K562 (cell line): ENCODE measurements at regions not wholly inside any gene's neighbourhood (a gene's known extent, or its start where the extent isn't known, plus 50 kb on each side); places are given as distances from the start of the nearest gene placed in this dataset.

Experiments used
- ATF2 ChIP-seq: sonication (generic); formaldehyde crosslinking; IDR thresholded peaks from 2 replicates; pipeline ENCODE4 v1.8.1; 2022; ENCODE audit warnings: missing genetic modification reagents
- CEBPG ChIP-seq, 3 experiments: fragments of 200-800 bp in 1 of 3; sonication (Bioruptor generic) in 1 of 3; sonication (generic) in 1 of 3; formaldehyde crosslinking in 1 of 3; IDR thresholded peaks in 2 of 3; conservative IDR thresholded peaks in 1 of 3; 2 replicates each; pipeline versions ENCODE4 v1.6.1 to v1.8.0; 2016 to 2022; ENCODE audit warnings: missing compliant biosample characterization in 2 of 3, missing genetic modification characterization in 2 of 3, mild to moderate bottlenecking in 1 of 3, missing genetic modification reagents in 1 of 3
- JUN ChIP-seq, 2 experiments: sonication (generic) in 1 of 2; formaldehyde crosslinking in 1 of 2; IDR thresholded peaks; 2 replicates each; pipeline versions ENCODE4 v1.6.1 to v1.8.0; 2012 to 2022; ENCODE audit warnings: borderline replicate concordance in 2 of 2, mild to moderate bottlenecking in 2 of 2, improper control_type of control experiment in 1 of 2, low read depth in 1 of 2, low read length in 1 of 2, missing genetic modification reagents in 1 of 2
- KAT2B ChIP-seq: IDR thresholded peaks from one replicate; pipeline ENCODE4 v1.6.1; 2012; ENCODE audit warnings: low read depth, mild to moderate bottlenecking, control low read depth, inconsistent platforms, low read length, moderate library complexity
- KDM1A ChIP-seq, 2 experiments: fragments of 450-650 bp; IDR thresholded peaks; 2 replicates each; pipeline ENCODE4 v1.6.1; 2016; ENCODE audit warnings: mild to moderate bottlenecking in 2 of 2
- PHF8 ChIP-seq: fragments of 200-600 bp; sonication (generic); IDR thresholded peaks from 2 replicates; pipeline ENCODE4 v1.6.1; 2012; ENCODE audit warnings: mixed run types, mild to moderate bottlenecking, inconsistent platforms, low read length, moderate library complexity, borderline replicate concordance
- REST ChIP-seq, 2 experiments: fragments of 450-650 bp; formaldehyde crosslinking in 1 of 2; IDR thresholded peaks; 2 replicates each; pipeline versions ENCODE4 v1.4.0 to v1.6.1; 2014 to 2020; ENCODE audit warnings: mild to moderate bottlenecking in 2 of 2, borderline replicate concordance in 1 of 2, low read depth in 1 of 2
- STAT5A ChIP-seq: IDR thresholded peaks from 2 replicates; pipeline ENCODE4 v1.6.1; 2012; ENCODE audit warnings: low read length, inconsistent platforms, borderline replicate concordance
- STAT5B ChIP-seq: fragments of 250-450 bp; sonication (Bioruptor Pico); IDR thresholded peaks from 2 replicates; pipeline ENCODE4 v1.8.0; 2021; ENCODE audit warnings: mild to moderate bottlenecking, inconsistent platforms
- SUPT5H ChIP-seq: fragments of 450-650 bp; IDR thresholded peaks from 2 replicates; pipeline ENCODE4 v1.6.1; 2016
- ZBTB11 ChIP-seq, 3 experiments: fragments of 200-800 bp in 1 of 3; fragments of 250-450 bp in 1 of 3; fragments of 450-650 bp in 1 of 3; sonication (Bioruptor Pico) in 1 of 3; sonication (Bioruptor generic) in 1 of 3; formaldehyde crosslinking in 1 of 3; IDR thresholded peaks; 2 replicates each; pipeline versions ENCODE4 v1.6.1 to v1.8.0; 2016 to 2022; ENCODE audit warnings: mild to moderate bottlenecking in 2 of 3, missing genetic modification characterization in 2 of 3, missing compliant biosample characterization in 1 of 3, moderate library complexity in 1 of 3
- ZNF316 ChIP-seq: fragments of 450-650 bp; IDR thresholded peaks from 2 replicates; pipeline ENCODE4 v1.6.1; 2016
- ZNF778 ChIP-seq: fragments of 450-650 bp; formaldehyde crosslinking; IDR thresholded peaks from 2 replicates; pipeline ENCODE4 v1.4.0; 2020; ENCODE audit warnings: mild to moderate bottlenecking, moderate library complexity

GRCh38 chr5:141734501-141735229, 52.6 kb upstream of the ARAP3 start (continued):
- TF ChIP-seq ZBTB11 (CRISPR knock-in tag; IDR thresholded peaks at IDR 0.05) (0 out of 6 replicates have a peak, but pooled peaks of 1 of the 3 experiments have one; percentile 29), JUN (IDR thresholded peaks at IDR 0.05; ENCODE audit: borderline replicate concordance, low read depth, low read length) (no peak), JUN (CRISPR knock-in tag; IDR thresholded peaks at IDR 0.05; ENCODE audit: borderline replicate concordance) (no peak), ZNF778 (no peak), STAT5B (CRISPR knock-in tag) (no peak), ATF2 (no peak), STAT5A (no peak), KDM1A (IDR thresholded peaks at IDR 0.05) (no peak), PHF8 (no peak), ZNF316 (no peak), SUPT5H (no peak), REST (IDR thresholded peaks at IDR 0.05; ENCODE audit: borderline replicate concordance) (peak; percentile 99), REST (CRISPR knock-in tag; IDR thresholded peaks at IDR 0.05; ENCODE audit: low read depth) (peak; percentile 96), CEBPG (CRISPR knock-in tag; IDR thresholded peaks at IDR 0.05) (no peak), CEBPG (tag; conservative IDR thresholded peaks at IDR 0.05 in 1 of 2, IDR thresholded peaks at IDR 0.05 in 1 of 2) (no peak), KAT2B (no peak)
